ENCODE measurements at regions not wholly inside any gene's neighbourhood (a gene's known extent, or its start where the extent isn't known, plus 50 kb on each side); places are given as distances from the start of the nearest gene placed in this dataset.
"Not testable (repeated sequence)": the region's sequence is repeated elsewhere in the genome, so short reads cannot be mapped to it uniquely, and the experiment has no call there.

DNA sequence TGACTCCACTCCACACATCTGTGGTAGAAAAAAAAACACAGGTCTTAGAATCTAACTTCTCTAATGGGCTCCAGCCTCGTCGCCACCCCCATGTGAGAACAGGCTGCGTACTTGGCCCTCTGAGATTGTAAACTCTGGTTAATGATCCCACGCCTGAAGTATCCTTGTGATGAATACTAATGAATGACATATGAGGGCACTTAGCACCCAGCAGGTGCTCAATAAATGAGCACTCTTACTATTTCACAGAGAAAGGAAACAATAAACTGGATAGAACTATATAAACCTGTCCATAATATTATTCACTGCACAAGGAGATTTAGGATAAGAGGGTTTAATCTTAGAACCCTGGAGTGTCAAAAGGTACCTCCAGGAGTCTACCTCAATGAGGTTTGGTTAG is 310.1 kb upstream of the HNRNPA3 start:
- DNase-seq (ENCODE audit: low read depth): no peak

DNA sequence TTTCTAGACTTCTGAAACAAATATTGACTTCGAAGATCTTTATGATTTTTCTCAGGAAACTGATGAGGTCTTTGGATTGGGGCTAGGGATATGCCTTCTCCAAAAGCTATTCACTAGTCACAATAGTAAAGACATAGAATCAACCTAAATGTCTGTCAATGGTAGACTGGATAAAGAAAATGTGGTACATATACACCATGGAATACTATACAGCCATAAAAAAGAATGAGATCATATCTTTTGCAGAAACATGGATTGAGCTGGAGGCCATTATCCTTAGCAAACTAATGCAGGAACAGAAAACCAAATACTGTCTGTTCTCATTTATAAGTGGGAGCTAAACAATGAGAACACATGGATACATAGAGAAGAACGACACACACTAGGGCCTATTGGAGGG is 308.5 kb upstream of the HNRNPA3 start:
- DNase-seq (ENCODE audit: low read depth): not testable (repeated sequence)

DNA sequence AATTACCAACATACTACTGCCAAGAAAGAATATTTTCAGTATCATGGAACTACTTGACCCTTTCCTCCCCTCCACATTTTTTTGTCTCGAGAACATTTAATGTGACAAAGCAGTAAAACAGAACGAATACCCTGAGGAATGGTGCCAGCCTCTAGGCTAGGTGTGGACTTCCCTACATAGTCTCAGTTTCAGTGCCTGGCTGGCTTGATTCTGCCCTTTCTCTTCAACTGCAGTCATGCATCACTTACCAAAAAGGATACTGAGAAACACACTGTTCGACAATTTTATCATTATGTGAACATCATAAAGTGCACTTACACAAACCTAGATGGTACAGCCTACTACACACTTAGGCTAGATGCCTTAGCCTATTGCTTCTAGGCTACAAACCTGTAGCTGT is 305.3 kb upstream of the HNRNPA3 start:
- DNase-seq (ENCODE audit: low read depth): no peak

DNA sequence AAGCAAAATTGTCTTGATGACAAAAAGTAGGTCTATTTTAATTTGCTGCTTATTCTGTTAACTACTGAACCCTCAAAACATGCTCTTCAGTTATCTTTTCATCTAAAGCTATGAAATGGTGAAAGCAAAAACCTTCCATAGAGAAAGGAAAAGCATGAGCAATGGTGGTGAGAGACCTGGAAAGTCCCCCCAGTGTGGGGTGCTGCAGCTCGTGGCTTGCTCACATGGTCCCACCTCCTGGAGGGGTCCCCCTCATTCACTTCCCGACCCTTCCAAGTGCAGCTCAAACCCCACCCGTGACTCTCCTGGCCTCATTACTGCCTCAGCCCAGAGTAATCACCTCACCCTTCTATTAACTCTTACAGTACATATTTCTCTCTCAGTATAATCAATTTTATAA is 301.8 kb upstream of the HNRNPA3 start:
- no peak for DNase-seq (ENCODE audit: low read depth)

DNA sequence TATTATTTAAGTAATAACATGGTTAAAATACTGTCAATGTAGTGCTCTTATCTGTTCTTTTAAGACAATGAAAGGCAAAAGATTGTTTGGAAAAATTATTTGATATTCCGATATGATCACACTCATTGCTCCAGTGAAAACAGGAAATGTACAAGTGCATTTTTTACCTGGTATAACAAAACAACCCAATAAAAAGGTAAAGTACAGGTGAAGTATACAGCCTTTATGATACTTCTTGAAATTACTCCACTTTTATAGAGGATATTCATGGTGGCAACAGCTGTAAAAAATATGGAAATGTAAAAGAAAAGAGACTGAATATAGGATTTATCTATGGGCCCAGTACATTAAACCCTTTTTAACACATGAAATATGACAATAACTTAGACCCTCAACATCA is 298.6 kb upstream of the HNRNPA3 start:
- DNase-seq (ENCODE audit: low read depth): no peak

DNA sequence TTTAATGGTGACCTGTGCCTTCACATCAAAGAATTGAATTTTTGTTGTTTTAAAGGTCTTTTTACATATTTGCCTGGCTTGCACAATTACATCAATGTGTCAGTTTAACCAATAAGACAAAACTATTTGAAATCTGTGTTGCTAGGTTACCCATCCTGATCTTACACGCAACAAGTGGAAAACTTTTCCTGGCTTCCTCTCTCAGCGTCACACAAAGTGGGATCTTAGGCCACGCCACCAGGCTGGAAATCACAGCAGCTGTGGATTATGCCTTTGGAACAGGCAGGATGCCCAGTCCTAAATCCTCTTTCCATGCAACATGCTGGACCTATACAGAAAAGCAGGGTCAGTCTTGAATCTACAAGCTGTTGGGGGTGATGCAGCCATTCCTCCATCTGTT is 298.2 kb upstream of the HNRNPA3 start:
- no peak for DNase-seq (ENCODE audit: low read depth)

DNA sequence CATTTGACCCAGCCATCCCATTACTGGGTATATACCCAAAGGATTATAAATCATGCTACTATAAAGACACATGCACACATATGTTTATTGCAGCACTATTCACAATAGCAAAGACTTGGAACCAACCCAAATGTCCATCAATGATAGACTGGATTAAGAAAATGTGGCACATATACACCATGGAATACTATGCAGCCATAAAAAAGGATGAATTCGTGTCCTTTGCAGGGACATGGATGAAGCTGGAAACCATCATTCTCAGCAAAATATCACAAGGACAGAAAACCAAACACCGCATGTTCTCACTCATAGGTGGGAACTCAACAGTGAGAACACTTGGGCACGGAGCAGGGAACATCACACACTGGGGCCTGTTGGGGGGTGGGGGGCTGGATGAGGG is 290.0 kb upstream of the HNRNPA3 start:
- not testable (repeated sequence) for DNase-seq (ENCODE audit: low read depth)

DNA sequence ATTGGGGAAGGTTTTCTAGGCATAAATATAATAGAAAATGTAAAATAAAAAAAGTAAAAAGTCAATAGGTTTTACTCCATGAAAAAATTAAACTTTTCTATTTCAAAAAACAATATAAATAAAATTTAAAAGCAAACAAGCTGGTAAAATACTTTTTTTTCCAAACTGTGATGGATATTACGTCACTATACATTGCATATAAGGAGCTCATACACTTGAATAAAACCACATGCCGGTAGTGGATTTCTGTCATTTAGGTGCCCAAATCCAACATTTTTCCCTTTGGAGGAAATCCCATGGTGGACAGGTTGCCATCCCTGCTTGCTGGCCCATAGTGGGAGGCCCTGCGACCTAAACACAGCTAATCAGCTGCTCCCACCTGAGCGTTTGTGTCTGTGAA is 289.4 kb upstream of the HNRNPA3 start:
- DNase-seq (ENCODE audit: low read depth): no peak

DNA sequence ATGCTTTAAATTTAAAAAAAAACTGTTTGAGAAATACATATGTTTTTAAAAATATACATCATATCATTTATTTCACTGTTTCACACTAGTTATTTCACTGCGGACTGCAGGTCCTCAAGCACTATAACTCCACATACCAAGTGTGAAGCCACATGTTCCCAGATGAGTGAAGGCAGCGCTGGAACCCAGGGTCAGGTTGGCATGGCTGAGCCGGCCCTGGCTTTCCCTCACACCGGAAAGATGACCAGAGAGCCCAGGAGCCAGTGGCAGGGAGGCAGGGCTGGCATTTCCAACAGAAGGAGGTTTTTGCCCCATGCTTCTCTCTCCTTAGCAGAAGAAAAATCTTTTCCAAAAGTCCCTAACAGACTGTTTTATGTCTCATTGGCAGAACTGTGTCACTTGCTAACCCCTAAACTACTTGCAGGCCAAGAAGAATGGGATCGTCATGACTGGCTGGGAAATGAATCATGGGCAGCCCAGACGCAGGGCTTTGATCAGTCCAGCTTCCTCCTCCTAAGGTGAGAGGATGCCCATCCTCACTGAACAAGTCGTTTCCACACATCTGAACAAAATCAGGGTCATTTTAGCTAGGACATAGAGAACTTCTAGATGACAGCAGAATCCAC is 287.6 kb upstream of the HNRNPA3 start:
- no peak for DNase-seq (ENCODE audit: low read depth)

DNA sequence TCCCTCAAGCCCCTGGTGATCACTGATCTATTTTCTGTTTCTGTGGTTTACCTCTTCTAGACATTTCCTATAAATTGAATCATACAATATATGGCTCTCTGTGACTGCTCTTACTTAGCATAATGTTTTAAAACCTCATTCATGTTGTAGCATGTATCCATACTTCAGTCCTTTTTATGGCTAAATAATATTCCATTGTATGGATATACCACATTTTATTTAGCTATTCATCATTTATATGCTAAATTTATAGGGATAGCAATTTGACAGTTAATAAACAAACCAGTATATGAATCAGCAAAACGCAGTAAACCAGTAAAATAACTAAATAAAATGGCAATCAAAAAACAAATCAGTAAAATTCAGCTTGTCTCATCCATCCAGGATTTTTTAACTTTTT is 286.1 kb upstream of the HNRNPA3 start:
- no peak for DNase-seq (ENCODE audit: low read depth)

DNA sequence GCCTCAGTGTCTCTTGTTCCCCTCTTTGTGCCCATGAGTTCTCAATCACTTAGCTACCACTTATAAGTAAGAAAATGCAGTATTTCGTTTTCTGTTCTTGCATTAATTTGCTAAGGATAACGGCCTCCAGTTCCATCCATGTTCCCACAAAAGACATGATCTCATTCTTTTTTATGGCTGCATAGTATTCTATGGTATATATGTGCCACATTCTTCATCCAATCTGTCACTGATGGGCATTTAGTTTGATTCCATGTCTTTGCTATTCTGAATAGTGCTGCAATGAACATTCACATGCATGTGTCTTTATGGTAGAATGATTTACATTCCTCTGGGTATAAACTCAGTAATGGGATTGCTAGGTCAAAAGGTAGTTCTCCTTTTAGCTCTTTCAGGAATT is 283.2 kb upstream of the HNRNPA3 start:
- DNase-seq (ENCODE audit: low read depth): not testable (repeated sequence)

DNA sequence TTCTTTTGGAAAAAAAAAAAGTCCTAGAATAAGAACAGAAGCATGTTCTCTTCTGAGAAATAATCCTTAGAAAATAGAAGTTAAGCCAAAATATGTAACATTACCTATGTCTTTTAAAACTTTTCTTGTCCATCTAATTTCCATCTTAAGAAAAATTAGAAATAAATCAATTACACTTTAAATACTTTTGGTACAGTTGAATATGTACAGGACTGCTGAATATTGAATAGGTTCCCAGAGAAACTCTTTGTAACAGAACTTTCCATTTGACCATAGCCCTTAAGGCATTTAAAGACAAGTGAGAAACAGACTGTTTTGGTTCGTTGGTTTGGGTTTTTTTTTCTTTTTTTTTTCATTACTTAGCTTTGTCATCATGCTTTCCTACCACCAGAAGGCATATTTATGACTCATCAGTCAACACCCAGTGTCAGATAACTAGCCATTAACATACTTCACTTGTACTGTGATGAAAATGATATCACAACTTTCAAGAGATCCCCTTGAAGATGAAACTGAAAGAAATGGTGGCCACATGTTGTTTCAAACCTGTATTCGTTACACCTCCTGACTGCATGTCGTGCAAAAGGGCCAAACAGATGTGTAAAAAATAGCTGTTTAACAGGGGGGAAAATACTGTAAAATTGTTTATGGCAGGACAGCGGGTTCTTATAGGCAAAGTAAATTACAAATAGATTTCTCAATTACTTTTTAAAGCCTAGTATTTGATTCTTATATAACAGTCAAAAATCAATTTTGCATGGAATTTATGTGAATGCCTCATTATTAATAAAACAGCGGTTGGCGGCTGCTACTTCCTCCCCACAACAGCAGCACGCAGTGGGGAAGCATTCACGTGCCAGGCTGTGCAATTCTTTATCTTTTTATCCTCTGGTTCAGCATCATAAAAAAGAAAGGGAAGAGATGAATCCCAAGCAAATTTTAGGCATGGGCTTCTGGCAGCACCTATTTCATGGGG is 280.7 kb upstream of the HNRNPA3 start:
- peak; percentile 62 for DNase-seq (ENCODE audit: low read depth)

DNA sequence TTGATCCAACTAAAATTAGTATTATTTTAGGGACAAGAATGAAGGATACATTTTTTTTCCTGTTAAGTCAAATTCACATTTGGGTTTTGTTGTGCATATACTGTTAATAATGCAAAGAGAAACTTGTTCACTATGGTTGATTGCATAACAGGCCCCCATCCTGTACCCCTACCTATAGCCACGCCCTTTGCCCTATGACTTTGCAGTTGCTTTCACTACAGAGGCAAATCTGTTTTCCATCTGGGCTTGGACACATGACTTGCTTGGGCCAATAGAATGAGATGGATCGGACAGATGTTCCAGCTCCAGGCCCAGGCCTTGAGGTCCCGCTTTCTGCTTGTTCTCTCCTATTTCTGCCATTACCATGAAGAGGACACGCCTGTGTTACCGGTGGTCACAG is 278.5 kb upstream of the HNRNPA3 start:
- DNase-seq (ENCODE audit: low read depth): no peak

DNA sequence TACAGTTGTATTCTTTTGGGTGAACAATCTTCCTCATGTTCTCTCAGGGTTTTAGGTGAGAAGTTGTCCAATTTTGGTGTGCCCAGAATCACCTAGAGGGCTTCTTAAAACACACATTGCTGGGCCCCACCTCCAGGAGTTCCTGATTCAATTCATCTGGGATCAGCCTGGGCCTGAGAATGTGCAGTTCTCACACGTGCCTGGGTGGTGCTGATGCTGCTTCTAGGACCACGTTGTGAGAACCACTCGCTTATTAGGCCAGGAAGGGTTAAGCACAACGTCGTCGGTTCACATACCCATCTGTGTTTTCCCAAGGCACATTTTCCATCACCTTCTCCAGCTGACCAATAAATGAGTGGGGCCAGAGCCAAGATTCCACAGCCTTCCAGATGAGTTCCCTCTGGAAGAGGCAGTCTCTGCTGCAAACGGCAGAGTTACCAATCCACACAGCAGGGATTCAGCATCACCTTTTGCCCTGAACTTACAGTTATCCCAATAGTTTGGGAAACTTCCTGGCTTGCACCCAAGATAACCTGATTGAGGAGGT is 277.7 kb upstream of the HNRNPA3 start:
- no peak for DNase-seq (ENCODE audit: low read depth)

DNA sequence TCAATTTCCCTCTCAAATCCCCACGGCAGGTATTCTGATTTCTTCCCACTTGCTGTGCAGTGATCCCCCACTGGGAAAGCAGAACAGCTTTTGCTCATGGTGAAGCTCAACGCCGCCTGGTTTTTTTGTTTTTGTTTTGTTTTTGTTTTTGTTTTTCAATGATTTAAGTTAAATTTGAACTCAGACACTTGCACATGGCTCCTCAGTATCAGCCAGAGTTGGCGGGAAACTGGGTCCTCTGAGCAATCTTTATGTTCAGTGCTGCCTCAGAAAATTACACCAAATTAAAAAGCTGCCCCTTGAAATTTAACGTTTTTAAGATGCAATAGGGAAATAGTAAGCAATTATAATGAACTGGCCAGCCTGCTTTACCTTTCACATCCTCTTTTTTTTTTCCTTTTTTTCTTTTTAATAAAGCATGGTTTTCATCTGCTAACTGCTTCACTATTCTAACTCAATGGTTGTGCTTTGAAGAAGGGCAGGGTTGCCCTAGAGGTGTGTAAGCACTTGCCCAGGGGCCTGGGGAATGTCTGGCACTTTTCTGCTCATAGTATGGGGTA is 277.0 kb upstream of the HNRNPA3 start:
- no peak for DNase-seq (ENCODE audit: low read depth)

DNA sequence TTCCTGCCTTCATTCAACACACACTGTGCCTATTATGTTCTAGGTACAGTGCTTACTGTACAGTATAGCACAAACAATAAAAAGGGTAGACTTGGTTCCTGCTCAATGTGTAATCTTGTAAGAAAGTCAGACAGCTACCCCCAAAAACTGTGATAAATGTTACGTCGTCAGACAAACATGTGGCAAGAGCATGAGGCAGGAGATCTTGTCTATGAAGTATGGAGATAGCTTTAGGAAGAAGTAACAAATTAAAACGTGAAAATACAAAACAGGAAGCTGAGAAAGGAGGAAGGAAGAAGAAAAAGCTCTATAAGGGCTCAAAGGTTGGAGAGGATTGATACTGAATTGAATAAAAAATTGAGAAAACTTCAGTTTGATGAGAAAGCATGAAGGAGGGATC is 276.2 kb upstream of the HNRNPA3 start:
- DNase-seq (ENCODE audit: low read depth): no peak

DNA sequence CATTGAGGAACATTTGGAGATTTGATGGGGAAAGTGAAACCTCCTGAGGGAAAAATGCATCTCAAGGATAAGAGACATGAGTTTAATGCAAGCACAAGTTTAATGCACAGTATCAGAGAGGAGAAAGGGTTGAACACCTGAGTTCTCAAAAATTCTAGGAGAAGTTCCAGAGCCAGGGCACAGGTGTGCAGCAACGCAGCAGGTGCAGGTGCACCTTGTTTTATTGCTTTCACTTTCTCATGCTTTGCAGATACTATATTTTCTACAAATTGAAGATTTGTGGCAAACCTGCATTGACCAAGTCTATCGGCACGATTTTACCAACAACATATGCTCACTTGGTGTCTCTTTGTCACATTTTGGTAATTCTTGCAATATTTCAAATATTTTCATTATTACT is 267.6 kb upstream of the HNRNPA3 start:
- no peak for DNase-seq (ENCODE audit: low read depth)

DNA sequence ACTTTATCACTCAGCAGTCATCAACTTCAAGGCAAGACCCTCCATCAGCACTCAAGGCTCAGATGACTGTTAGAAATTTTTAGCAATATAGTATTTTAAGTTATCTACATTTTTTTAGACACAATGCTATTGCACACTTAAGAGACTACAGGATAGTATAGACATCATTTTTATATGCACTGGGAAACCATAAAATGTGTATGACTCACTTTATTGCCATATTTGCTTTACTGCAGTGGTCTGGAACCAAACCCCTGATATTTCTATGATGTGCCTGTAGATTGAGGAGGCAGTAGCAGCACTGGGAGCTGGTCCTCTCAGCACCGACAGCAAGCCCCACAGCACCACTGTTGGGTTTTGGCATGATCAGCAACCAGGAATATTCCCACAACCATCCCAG is 264.8 kb upstream of the HNRNPA3 start:
- no peak for DNase-seq (ENCODE audit: low read depth)

DNA sequence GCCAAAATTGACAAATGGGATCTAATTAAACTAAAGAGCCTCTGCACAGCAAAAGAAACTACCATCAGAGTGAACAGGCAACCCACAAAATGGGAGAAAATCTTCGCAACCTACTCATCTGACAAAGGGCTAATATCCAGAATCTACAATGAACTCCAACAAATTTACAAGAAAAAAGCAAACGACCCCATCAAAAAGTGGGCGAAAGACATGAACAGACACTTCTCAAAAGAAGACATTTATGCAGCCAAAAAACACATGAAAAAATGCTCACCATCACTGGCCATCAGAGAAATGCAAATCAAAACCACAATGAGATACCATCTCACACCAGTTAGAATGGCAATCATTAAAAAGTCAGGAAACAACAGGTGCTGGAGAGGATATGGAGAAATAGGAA is 261.4 kb upstream of the HNRNPA3 start:
- DNase-seq (ENCODE audit: low read depth): not testable (repeated sequence)

DNA sequence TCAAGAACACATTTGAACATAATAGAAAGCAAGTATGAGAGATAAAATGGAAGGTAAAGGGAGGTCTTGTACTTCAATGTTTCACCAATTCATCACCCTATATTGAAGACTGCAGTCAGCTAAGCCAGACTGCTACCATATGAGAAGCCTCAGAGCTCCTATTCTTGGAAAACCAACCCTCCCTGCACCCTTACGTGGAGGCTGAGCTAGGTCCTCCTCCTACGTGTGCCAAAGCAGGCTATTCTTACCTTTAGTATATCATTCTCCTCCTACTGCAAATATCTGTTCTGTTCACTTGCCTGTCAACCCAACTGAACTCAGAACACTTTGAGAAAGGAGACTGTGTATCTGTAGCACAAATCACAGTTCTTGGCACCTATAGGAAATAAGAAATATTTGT is 255.8 kb upstream of the HNRNPA3 start:
- no peak for DNase-seq (ENCODE audit: low read depth)

DNA sequence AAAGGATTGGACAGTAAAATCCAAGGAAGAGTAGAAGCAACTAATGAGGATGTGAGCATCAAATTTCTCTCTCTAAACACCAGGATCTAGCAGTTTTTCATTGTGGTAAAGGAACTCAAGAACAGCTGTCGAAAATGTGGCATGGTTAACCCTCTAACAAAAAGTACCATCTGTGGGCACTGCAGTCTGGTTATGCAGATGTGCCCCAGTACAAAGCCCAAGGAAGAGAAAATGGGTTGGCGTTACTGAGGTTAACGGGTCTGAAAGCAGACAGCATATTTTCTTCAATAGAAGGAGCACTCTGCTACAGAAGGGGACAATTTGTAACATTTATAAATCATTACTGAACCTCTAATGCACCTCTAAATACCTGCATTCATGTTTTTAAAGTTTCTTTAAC is 253.0 kb upstream of the HNRNPA3 start:
- DNase-seq (ENCODE audit: low read depth): peak; percentile 6

DNA sequence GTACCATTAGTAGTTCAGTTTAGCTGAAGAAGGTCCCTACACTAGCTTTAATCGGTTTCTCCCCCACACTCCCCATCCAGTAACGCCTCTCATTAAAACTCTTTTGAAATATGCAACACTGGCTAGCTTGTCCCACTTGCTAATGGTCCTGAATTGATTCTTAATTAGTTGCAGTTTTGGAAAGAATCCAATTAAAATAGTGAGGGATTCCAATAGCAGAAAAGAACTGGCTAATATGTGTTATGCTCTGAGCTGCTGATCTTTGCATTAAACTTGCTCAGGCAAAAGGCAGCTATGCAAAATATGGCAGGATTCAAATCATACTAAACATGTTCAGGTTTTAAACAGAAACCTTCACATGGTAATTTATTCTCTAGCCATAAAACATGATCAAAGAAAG is 252.5 kb upstream of the HNRNPA3 start:
- DNase-seq (ENCODE audit: low read depth): no peak
